ENCODE measurements at regions not wholly inside any gene's neighbourhood (a gene's known extent, or its start where the extent isn't known, plus 50 kb on each side); places are given as distances from the start of the nearest gene placed in this dataset.

DNA sequence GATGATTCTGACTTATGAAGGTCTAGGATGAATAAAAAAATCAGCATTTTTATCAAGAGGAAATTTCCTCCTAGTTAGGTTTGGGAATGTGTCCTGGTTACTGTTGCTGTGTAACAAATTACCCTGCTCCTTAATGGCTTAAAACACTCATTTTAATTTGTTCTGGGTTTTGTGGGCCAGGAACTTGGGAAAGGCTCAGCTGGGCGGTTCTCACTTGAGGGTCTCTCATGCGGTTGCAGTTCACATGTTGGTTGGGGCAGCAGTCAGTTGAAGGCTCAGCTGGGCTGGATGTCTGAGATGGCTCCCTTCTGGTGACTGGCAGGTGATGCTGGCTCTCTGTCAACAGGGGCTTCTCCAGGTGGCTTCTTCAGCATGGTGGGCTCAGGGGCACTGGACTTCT is 214.6 kb downstream of the RBM19 start:
- Mint-ChIP-seq H3K27me3 (ENCODE audit: unreplicated experiment) (peaks cover 9% of the 10 kb centered on the region), H3K9me3 (ENCODE audit: unreplicated experiment) (no peaks in the 10 kb centered on the region)
- TF ChIP-seq, protein P1, sequence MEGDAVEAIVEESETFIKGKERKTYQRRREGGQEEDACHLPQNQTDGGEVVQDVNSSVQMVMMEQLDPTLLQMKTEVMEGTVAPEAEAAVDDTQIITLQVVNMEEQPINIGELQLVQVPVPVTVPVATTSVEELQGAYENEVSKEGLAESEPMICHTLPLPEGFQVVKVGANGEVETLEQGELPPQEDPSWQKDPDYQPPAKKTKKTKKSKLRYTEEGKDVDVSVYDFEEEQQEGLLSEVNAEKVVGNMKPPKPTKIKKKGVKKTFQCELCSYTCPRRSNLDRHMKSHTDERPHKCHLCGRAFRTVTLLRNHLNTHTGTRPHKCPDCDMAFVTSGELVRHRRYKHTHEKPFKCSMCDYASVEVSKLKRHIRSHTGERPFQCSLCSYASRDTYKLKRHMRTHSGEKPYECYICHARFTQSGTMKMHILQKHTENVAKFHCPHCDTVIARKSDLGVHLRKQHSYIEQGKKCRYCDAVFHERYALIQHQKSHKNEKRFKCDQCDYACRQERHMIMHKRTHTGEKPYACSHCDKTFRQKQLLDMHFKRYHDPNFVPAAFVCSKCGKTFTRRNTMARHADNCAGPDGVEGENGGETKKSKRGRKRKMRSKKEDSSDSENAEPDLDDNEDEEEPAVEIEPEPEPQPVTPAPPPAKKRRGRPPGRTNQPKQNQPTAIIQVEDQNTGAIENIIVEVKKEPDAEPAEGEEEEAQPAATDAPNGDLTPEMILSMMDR (IDR thresholded peaks at IDR 0.05; ENCODE audit: unreplicated experiment): no peak

DNA sequence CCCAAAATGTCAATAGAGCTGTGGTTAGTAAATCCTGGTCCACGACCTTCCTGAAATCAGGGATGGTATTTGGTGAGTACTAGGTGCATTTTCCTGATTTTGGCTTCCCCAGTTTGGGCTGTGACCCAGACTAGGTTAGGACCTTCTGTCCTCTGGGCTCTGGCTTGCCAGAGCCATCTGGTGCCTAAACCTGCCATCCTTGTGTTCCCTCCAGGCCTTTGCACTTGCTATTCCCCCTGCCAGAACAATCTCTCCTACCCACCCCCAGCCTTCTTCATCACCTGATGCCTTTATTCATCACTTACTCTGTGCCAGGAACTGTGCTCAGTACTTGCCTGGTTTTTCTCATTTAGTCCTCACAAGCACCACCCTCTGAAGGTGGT is 216.7 kb downstream of the RBM19 start:
- Mint-ChIP-seq H3K4me3 (ENCODE audit: unreplicated experiment) (no peak overlapping the region), H3K36me3 (ENCODE audit: low read depth, unreplicated experiment) (peaks cover 3% of the 10 kb centered on the region), H3K27me3 (ENCODE audit: unreplicated experiment) (peaks cover 12% of the 10 kb centered on the region), H3K9me3 (ENCODE audit: unreplicated experiment) (no peaks in the 10 kb centered on the region), H3K27ac (ENCODE audit: unreplicated experiment) (no peak overlapping the region), H3K4me1 (ENCODE audit: unreplicated experiment) (peaks cover 14% of the 10 kb centered on the region)
- DNase-seq (ENCODE audit: low spot score): no peak
- TF ChIP-seq, protein P1 (IDR thresholded peaks at IDR 0.05; ENCODE audit: unreplicated experiment): no peak

More for the DNA sequence above, 214.6 kb downstream of the RBM19 start:
- no peak overlapping the region for H3K4me3 Mint-ChIP-seq (ENCODE audit: unreplicated experiment)
- no peak for DNase-seq (ENCODE audit: low spot score)
- peaks cover 14% of the 10 kb centered on the region for H3K4me1 Mint-ChIP-seq (ENCODE audit: unreplicated experiment)
- H3K27ac Mint-ChIP-seq (ENCODE audit: unreplicated experiment): no peak overlapping the region
- peaks cover 3% of the 10 kb centered on the region for H3K36me3 Mint-ChIP-seq (ENCODE audit: low read depth, unreplicated experiment)

DNA sequence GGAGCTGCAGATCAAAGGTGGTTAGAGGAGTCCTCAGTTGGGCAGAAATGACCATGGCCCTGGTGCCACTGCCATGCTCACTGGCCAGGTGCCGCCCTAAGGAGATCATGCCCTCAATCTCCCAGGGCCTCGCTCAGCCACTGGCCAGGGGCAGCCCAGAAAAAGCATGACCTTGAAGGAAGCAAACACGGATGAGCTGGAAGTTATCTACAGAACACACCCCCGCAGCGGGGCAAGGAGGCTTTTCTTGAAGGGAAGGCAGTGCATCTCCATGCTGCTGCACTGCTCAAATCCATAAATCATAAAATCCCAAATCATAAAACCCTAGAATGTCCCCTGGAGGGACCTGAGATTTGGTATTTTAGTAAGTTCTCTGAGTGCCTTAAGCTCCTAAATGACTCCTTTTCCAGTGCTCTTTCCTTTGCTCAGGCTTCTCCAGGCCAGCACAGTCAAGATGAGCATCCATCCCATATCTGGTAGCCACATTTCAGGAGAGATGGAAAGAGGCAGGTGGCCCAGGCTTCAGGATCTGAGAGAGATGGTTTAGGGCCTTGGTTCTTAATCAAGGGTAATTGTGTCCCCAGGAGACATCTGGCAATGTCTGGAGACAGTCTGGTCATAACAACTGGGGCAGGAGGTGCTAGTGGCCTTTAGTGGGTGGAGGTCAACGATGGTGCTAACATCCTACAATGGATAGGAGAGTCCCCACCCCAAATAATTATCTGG is 217.3 kb downstream of the RBM19 start:
- Mint-ChIP-seq H3K27me3 (ENCODE audit: unreplicated experiment) (peaks cover 12% of the 10 kb centered on the region), H3K36me3 (ENCODE audit: low read depth, unreplicated experiment) (peaks cover 3% of the 10 kb centered on the region)

DNA sequence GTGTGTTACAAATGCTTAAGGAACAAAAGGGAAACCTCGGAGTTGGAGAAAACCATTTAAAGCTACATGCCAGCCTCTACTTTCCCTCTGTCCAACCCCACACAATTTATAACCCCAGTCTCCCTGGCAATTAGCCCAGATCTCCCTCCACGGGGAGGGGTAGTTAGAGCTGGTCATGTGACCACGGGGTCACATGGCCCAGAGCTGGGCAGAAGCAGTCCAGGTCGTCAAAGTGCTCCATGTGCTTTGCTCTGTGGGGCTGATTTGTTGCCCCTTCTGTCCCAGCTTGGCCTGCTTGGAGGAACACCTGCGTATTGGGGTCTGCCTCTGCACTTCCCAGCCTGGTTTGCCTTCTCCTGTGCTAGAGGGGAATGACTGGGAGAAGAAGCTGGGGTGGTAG is 219.1 kb downstream of the RBM19 start:
- Mint-ChIP-seq H3K27me3 (ENCODE audit: unreplicated experiment) (peaks cover 12% of the 10 kb centered on the region), H3K27ac (ENCODE audit: unreplicated experiment) (no peak overlapping the region), H3K4me1 (ENCODE audit: unreplicated experiment) (peaks cover 14% of the 10 kb centered on the region), H3K4me3 (ENCODE audit: unreplicated experiment) (no peak overlapping the region), H3K9me3 (ENCODE audit: unreplicated experiment) (no peaks in the 10 kb centered on the region), H3K36me3 (ENCODE audit: low read depth, unreplicated experiment) (peaks cover 3% of the 10 kb centered on the region)
- TF ChIP-seq, protein P1 (IDR thresholded peaks at IDR 0.05; ENCODE audit: unreplicated experiment): no peak
- no peak for DNase-seq (ENCODE audit: low spot score)

More for the DNA sequence above, 217.3 kb downstream of the RBM19 start:
- TF ChIP-seq, protein P1 (IDR thresholded peaks at IDR 0.05; ENCODE audit: unreplicated experiment): no peak
- Mint-ChIP-seq H3K27ac (ENCODE audit: unreplicated experiment) (peak overlapping the region; percentile 61), H3K4me1 (ENCODE audit: unreplicated experiment) (peaks cover 14% of the 10 kb centered on the region), H3K9me3 (ENCODE audit: unreplicated experiment) (no peaks in the 10 kb centered on the region), H3K4me3 (ENCODE audit: unreplicated experiment) (no peak overlapping the region)
- DNase-seq (ENCODE audit: low spot score): no peak

DNA sequence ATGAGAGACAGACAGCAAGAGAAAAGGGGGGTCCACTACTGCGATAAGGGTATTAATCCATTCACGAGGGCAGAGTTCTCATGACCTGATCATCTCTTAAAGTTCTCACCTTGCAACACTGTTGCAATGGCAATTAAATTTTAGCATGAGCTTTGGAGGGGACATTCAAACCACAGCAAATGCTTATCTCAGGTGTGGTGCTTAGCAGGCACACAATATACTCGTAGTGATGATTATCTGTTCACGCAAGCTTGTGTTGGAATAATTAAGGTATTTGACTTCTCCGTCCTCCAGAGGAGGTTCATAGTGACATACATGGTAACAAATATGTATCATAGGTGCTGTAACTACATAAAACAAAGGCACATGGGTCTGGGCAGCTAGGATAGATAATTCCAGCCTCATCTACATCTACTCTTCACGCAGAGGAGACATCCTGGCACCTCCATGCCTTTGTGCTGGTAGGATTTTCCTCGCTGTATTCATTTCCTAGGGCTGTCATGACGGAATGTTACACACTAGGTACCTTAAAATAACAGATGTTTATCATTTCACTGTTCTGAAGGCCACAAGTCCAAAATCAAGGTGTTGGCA is 221.2 kb downstream of the RBM19 start:
- Mint-ChIP-seq H3K27ac (ENCODE audit: unreplicated experiment) (no peak overlapping the region), H3K4me1 (ENCODE audit: unreplicated experiment) (peaks cover 14% of the 10 kb centered on the region), H3K9me3 (ENCODE audit: unreplicated experiment) (no peaks in the 10 kb centered on the region), H3K36me3 (ENCODE audit: low read depth, unreplicated experiment) (no peaks in the 10 kb centered on the region), H3K27me3 (ENCODE audit: unreplicated experiment) (peaks cover 12% of the 10 kb centered on the region), H3K4me3 (ENCODE audit: unreplicated experiment) (no peak overlapping the region)
- TF ChIP-seq, protein P1 (IDR thresholded peaks at IDR 0.05; ENCODE audit: unreplicated experiment): no peak
- no peak for DNase-seq (ENCODE audit: low spot score)
